IMR-90 (cell line): ENCODE measurements at regions not wholly inside any gene's neighbourhood (a gene's known extent, or its start where the extent isn't known, plus 50 kb on each side); places are given as distances from the start of the nearest gene placed in this dataset.

Source experiments
- ATAC-seq: fragments of 200-7000 bp; cut with Tn5 transposase; 2 replicates; pipeline ENCODE4 v1.9.1; 2020; ENCODE audit warnings: low read depth, mild to moderate bottlenecking, moderate library complexity
- BruUV-seq: library from RNA; stranded (reverse); fragments of 400-500 nt; replicated peaks from 2 replicates; lab custom pipeline; 2021; lab: Mats Ljungman, UMichigan
- CTCF ChIA-PET: fragments of 300-600 bp; formaldehyde crosslinking; extraction: SDS; loops from one replicate; lab custom pipeline; 2021; ENCODE audit warnings: antibody characterized with exemption; lab: Yijun Ruan, JAX
- POLR2A ChIA-PET: fragments of 300-600 bp; sonication (Branson Sonifier 250); formaldehyde crosslinking; loops from one replicate; lab custom pipeline; 2022; ENCODE audit warnings: antibody characterized with exemption; ENCODE audit not compliant: unreplicated experiment; lab: Charles Lee
- DNase-seq: peaks from one replicate; pipeline ENCODE4 v3.0.0; 2013
- H2AFZ ChIP-seq: replicated peaks from 2 replicates; pipeline ENCODE3; 2013; ENCODE audit warnings: low read length, mild to moderate bottlenecking; ENCODE audit not compliant: poor library complexity
- H2AK5ac ChIP-seq: 2 replicates; pipeline ENCODE4 v1.6.1; 2013; ENCODE audit warnings: low read depth, low read length, inconsistent platforms
- H2AK9ac ChIP-seq: replicated peaks from 2 replicates; pipeline ENCODE3; 2013; ENCODE audit warnings: mild to moderate bottlenecking, low read depth, low read length, moderate library complexity; ENCODE audit not compliant: poor library complexity
- H2BK120ac ChIP-seq: 2 replicates; pipeline ENCODE4 v1.6.1; 2013; ENCODE audit warnings: low read depth, low read length, inconsistent platforms
- H2BK15ac ChIP-seq: 3 replicates; pipeline ENCODE4 v1.6.1; 2013; ENCODE audit warnings: low read depth, low read length, inconsistent platforms
- H2BK20ac ChIP-seq: 2 replicates; pipeline ENCODE4 v1.6.1; 2013; ENCODE audit warnings: low read depth, mild to moderate bottlenecking, inconsistent platforms, low read length, moderate library complexity
- H2BK5ac ChIP-seq: 2 replicates; pipeline ENCODE4 v1.6.1; 2013; ENCODE audit warnings: mild to moderate bottlenecking, low read depth, low read length, inconsistent platforms; ENCODE audit not compliant: poor library complexity, severe bottlenecking
- H3K14ac ChIP-seq: replicated peaks from 2 replicates; pipeline ENCODE4 v1.6.1; 2013; ENCODE audit warnings: low read depth, low read length, inconsistent platforms
- H3K18ac ChIP-seq: 2 replicates; pipeline ENCODE4 v1.6.1; 2013; ENCODE audit warnings: low read depth, low read length, control low read depth
- H3K23ac ChIP-seq: 2 replicates; pipeline ENCODE4 v1.6.1; 2013; ENCODE audit warnings: low read depth, low read length, inconsistent platforms
- H3K27ac ChIP-seq: 2 replicates; pipeline ENCODE4 v1.5.1; 2013; ENCODE audit warnings: mild to moderate bottlenecking, control low read depth, low read length; ENCODE audit not compliant: insufficient read depth
- H3K27me3 ChIP-seq: 2 replicates; pipeline ENCODE4 v1.6.1; 2013; ENCODE audit warnings: low read length; ENCODE audit not compliant: control insufficient read depth, insufficient read depth
- H3K36me3 ChIP-seq: 2 replicates; pipeline ENCODE4 v1.6.1; 2013; ENCODE audit warnings: low read length, mixed read lengths; ENCODE audit not compliant: control insufficient read depth, insufficient read depth
- H3K4ac ChIP-seq: 2 replicates; pipeline ENCODE4 v1.6.1; 2013; ENCODE audit warnings: low read depth, low read length, inconsistent platforms
- H3K4me1 ChIP-seq: 2 replicates; pipeline ENCODE4 v1.6.1; 2013; ENCODE audit warnings: low read length, mixed read lengths; ENCODE audit not compliant: control insufficient read depth, insufficient read depth
- H3K4me2 ChIP-seq: 2 replicates; pipeline ENCODE4 v1.6.1; 2013; ENCODE audit warnings: low read depth, mild to moderate bottlenecking, control low read depth, low read length, moderate library complexity
- H3K4me3 ChIP-seq: 2 replicates; pipeline ENCODE4 v1.5.1; 2013; ENCODE audit warnings: low read depth, mild to moderate bottlenecking, control low read depth, low read length, moderate library complexity; ENCODE audit not compliant: insufficient read depth
- H3K56ac ChIP-seq: 2 replicates; pipeline ENCODE4 v1.6.1; 2013; ENCODE audit warnings: low read length, inconsistent platforms; ENCODE audit not compliant: insufficient read depth; ENCODE audit errors: extremely low read depth
- H3K79me1 ChIP-seq, 2 experiments: 2 replicates each; pipeline ENCODE4 v1.6.1; 2013; ENCODE audit warnings: low read length in 2 of 2, inconsistent platforms in 1 of 2, low read depth in 1 of 2
- H3K9ac ChIP-seq: 2 replicates; pipeline ENCODE4 v1.6.1; 2013; ENCODE audit warnings: low read depth, low read length, control low read depth
- H3K9me1 ChIP-seq: 2 replicates; pipeline ENCODE4 v1.6.1; 2013; ENCODE audit warnings: low read length, inconsistent platforms; ENCODE audit not compliant: insufficient read depth
- H3K9me3 ChIP-seq: 2 replicates; pipeline ENCODE4 v1.6.1; 2013; ENCODE audit warnings: low read length; ENCODE audit not compliant: control insufficient read depth, insufficient read depth
- H4K20me1 ChIP-seq: 2 replicates; pipeline ENCODE4 v1.6.1; 2013; ENCODE audit warnings: low read length, inconsistent platforms; ENCODE audit not compliant: insufficient read depth
- H4K5ac ChIP-seq: 2 replicates; pipeline ENCODE4 v1.6.1; 2013; ENCODE audit warnings: mild to moderate bottlenecking, low read depth, low read length, control low read depth
- H4K8ac ChIP-seq, 2 experiments: 2 replicates each; pipeline ENCODE4 v1.6.1; 2013; ENCODE audit warnings: low read depth in 2 of 2, low read length in 2 of 2, control low read depth in 1 of 2, inconsistent platforms in 1 of 2
- H4K91ac ChIP-seq: 2 replicates; pipeline ENCODE4 v1.6.1; 2013; ENCODE audit warnings: low read depth, low read length, inconsistent platforms; ENCODE audit not compliant: insufficient read depth
- CHD1 ChIP-seq: IDR thresholded peaks from 2 replicates; pipeline ENCODE4 v1.6.1; 2012; ENCODE audit warnings: low read depth, low read length, improper control_type of control experiment
- RAD21 ChIP-seq: IDR thresholded peaks from 2 replicates; pipeline ENCODE4 v1.6.1; 2012; ENCODE audit warnings: low read length, improper control_type of control experiment
- RFX5 ChIP-seq: IDR thresholded peaks from 2 replicates; pipeline ENCODE4 v1.8.0; 2012; ENCODE audit warnings: low read depth, mild to moderate bottlenecking, low read length, moderate library complexity
- SMC3 ChIP-seq: fragments of 150-350 bp; IDR thresholded peaks from 2 replicates; pipeline ENCODE4 v1.6.1; 2016; ENCODE audit warnings: low read depth, mild to moderate bottlenecking, antibody characterized with exemption, low read length, moderate library complexity
- WGBS, 2 experiments: methylation state at CpG; one replicate each; pipeline versions ENCODE4 v1.1.5 to v1.1.7; 2013; ENCODE audit warnings: missing lambda C conversion rate in 2 of 2; ENCODE audit not compliant: insufficient read length in 1 of 2; ENCODE audit errors: extremely low coverage in 2 of 2; 5-methylcytosine and 5-hydroxymethylcytosine counted together
- dilution Hi-C: fragments of 300-500 bp; cut with HindIII; formaldehyde crosslinking; loops from one replicate; pipeline ENCODE4 v1.14.3; 2018; ENCODE audit warnings: low sequenced_read_pairs; ENCODE audit not compliant: unreplicated experiment
- in situ Hi-C: fragments of 300-500 bp; cut with MboI; formaldehyde crosslinking; loops from 3 replicates; pipeline ENCODE4 v1.14.3; 2019; ENCODE audit warnings: low sequenced_read_pairs, inconsistent platforms, mixed read lengths
- intact Hi-C: fragments of 100-400 bp; cut with micrococcal nuclease; formaldehyde crosslinking; loops from 2 replicates; pipeline ENCODE4 v1.10.0; 2022
- TF ChIP-seq, protein P1 (sequence below): fragments of 150-350 bp; IDR thresholded peaks from 2 replicates; pipeline ENCODE4 v1.6.1; 2017; ENCODE audit warnings: mild to moderate bottlenecking, antibody characterized with exemption, low read length, low read depth

DNA sequence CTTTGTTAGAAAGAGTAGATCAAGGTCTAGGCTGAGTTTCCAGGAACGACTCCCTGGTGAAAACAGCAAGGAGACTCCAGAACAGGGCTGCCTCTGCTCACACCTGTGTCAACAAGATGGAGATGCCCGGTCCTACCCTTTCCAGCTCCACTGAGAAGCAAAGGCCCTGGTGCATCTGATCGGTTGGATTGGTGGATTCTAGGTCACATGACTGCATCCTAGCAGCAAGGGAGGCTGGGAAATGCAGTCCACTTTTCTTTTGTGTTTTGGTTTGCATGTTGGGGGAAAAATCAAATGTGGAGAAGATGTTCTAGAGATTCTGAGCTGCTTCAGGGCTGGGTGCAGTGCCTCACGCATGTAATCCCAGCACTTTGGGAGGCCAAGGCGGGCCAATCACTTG, 82.0 kb upstream of the TRIO start:
- CTCF ChIA-PET = no interaction called here
- 92% methylated on average over 3 of the region's 5 CpGs; no CpG with 5 or more reads in 1 of the 2 experiments for WGBS, 2 experiments
- no peak overlapping the region for H3K23ac ChIP-seq

More for the DNA sequence above, 82.0 kb upstream of the TRIO start:
- ATAC-seq = no peak
- no peaks in the 10 kb centered on the region for H3K27me3 ChIP-seq
- no peak overlapping the region for H2AFZ ChIP-seq
- H2BK120ac ChIP-seq = peak overlapping the region; percentile 77; the same call in 1 of the 2 replicates
- peak overlapping the region; percentile 49 for H4K5ac ChIP-seq
- no peaks in the 10 kb centered on the region for H3K9me3 ChIP-seq
- H2BK20ac ChIP-seq = peak overlapping the region; percentile 85
- TF ChIP-seq RFX5 (no peak), RAD21 (no peak), SMC3 (no peak), CHD1 (no peak)
- TF ChIP-seq, protein P1, sequence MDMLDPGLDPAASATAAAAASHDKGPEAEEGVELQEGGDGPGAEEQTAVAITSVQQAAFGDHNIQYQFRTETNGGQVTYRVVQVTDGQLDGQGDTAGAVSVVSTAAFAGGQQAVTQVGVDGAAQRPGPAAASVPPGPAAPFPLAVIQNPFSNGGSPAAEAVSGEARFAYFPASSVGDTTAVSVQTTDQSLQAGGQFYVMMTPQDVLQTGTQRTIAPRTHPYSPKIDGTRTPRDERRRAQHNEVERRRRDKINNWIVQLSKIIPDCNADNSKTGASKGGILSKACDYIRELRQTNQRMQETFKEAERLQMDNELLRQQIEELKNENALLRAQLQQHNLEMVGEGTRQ = peak; percentile 51; the same call in 1 of the 2 replicates
- H3K18ac ChIP-seq = peak overlapping the region; percentile 46
- no peak overlapping the region for H3K4me2 ChIP-seq
- H3K79me1 ChIP-seq = peaks cover 4 to 37% of the 10 kb centered on the region in 2 experiments; a peak in 2 of 4 replicates
- H4K8ac ChIP-seq = peak overlapping the region; percentile 77 to 85; a peak in 2 of 4 replicates
- H3K4ac ChIP-seq = peak overlapping the region; percentile 74
- intact Hi-C loops = no loop called here
- no peak overlapping the region for H3K4me3 ChIP-seq
- peak overlapping the region; percentile 69 for H4K91ac ChIP-seq
- POLR2A ChIA-PET = no interaction called here
- no peak overlapping the region for H3K56ac ChIP-seq
- H3K9me1 ChIP-seq = 0 out of 2 replicates have a peak, but pooled peaks cover 2% of the 10 kb centered on the region
- H3K27ac ChIP-seq = no peak overlapping the region
- no peak overlapping the region for H3K9ac ChIP-seq
- H2AK9ac ChIP-seq = no peak overlapping the region
- peak overlapping the region; percentile 94 for H2BK5ac ChIP-seq
- no TSS peak for BruUV-seq
- dilution Hi-C loops = no loop called here
- H3K36me3 ChIP-seq = no peaks in the 10 kb centered on the region
- H3K14ac ChIP-seq = no peak overlapping the region; the same call in 1 of the 2 replicates
- in situ Hi-C loops = no loop called here
- DNase-seq = no peak
- peak overlapping the region; percentile 76 for H2AK5ac ChIP-seq
- no peaks in the 10 kb centered on the region for H4K20me1 ChIP-seq
- H2BK15ac ChIP-seq = peak overlapping the region; percentile 93; the same call in 2 of the 3 replicates
- peaks cover 17% of the 10 kb centered on the region for H3K4me1 ChIP-seq
